ENCODE measurements at regions not wholly inside any gene's neighbourhood (a gene's known extent, or its start where the extent isn't known, plus 50 kb on each side); places are given as distances from the start of the nearest gene placed in this dataset.

DNA sequence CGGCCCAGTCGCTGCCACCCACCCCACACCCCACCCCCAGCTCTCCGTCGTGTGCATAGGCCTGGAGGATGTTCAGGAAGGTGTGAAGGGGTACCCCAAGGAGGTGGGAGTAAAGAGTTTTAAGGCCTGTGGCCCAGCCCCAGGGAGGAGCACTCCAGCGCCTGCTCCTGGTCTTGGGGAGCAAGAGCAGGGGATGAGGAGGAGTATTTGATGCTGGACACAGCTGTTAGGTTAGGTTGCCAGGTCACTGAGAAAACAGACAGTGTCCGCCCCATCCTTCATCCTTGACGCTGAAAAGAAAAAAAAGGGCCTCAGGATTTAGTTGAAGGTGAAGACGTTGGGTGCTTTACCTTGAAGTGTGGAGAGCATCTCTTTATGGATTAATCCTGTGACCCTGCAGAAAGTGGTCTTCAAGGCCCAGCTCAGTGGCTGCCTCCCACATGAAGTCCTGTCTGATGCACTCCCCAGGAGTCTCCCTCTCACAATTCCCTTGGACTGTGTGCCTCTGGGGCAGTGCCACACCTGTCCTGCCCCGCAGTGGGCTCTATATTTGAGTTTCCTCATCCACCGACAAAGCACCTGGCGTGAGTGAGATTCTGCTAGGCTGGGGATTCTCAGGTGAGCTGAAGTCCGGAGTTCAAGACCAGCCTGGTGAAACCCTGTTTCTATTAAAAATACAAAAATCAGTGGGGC lies 101.8 kb downstream of the SPRY4 start:
- TF ChIP-seq, protein P1, sequence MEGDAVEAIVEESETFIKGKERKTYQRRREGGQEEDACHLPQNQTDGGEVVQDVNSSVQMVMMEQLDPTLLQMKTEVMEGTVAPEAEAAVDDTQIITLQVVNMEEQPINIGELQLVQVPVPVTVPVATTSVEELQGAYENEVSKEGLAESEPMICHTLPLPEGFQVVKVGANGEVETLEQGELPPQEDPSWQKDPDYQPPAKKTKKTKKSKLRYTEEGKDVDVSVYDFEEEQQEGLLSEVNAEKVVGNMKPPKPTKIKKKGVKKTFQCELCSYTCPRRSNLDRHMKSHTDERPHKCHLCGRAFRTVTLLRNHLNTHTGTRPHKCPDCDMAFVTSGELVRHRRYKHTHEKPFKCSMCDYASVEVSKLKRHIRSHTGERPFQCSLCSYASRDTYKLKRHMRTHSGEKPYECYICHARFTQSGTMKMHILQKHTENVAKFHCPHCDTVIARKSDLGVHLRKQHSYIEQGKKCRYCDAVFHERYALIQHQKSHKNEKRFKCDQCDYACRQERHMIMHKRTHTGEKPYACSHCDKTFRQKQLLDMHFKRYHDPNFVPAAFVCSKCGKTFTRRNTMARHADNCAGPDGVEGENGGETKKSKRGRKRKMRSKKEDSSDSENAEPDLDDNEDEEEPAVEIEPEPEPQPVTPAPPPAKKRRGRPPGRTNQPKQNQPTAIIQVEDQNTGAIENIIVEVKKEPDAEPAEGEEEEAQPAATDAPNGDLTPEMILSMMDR (IDR thresholded peaks at IDR 0.05; ENCODE audit: insufficient read depth, low read length, severe bottlenecking): no peak
- FAIRE-seq (no peak), DNase-seq (ENCODE audit: low read depth) (no peak)
- H3K36me3 ChIP-seq (ENCODE audit: control insufficient read depth, insufficient read depth, low read length): no peaks in the 10 kb centered on the region
- peaks cover 24% of the 10 kb centered on the region for H3K27me3 ChIP-seq (ENCODE audit: control insufficient read depth, insufficient read depth, low read length)
- no peak overlapping the region for H3K4me3 ChIP-seq (ENCODE audit: low read depth, low read length)

DNA sequence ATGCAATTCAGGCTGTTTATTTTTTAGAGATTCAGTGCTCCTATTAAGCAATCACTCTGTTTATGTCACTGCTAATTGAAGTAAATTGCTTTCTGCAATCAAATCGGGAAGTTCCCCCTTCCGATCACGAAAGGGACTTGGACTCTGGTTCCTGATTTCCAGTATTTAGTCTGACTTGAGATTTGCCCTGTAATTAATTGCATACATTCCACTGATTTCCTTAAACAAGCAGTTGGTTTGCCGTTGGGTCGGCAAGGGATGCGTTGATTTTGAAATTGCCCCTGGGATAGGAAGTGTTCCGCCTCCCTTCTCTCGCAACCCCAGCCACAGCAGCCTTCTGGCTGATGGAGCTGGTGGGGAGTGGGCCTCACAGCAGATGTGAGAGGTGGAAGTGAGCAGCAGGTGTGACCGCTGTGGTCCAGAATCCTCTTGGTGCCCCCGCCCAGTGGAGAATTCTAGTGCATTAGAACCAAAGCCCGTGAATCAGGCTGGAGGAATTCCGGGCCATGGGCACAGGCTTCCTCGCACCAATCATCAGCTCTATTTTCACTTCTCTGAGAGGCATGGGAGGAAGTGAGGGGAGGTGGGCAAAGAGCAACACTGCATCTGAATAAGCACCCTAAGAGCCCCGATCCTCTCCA lies 102.5 kb downstream of the SPRY4 start:
- TF ChIP-seq, protein P1 (IDR thresholded peaks at IDR 0.05; ENCODE audit: insufficient read depth, low read length, severe bottlenecking): no peak
- FAIRE-seq (no peak), DNase-seq (ENCODE audit: low read depth) (no peak)
- no peak overlapping the region for H3K4me3 ChIP-seq (ENCODE audit: low read depth, low read length)
- H3K36me3 ChIP-seq (ENCODE audit: control insufficient read depth, insufficient read depth, low read length): no peaks in the 10 kb centered on the region
- peaks cover 24% of the 10 kb centered on the region for H3K27me3 ChIP-seq (ENCODE audit: control insufficient read depth, insufficient read depth, low read length)

DNA sequence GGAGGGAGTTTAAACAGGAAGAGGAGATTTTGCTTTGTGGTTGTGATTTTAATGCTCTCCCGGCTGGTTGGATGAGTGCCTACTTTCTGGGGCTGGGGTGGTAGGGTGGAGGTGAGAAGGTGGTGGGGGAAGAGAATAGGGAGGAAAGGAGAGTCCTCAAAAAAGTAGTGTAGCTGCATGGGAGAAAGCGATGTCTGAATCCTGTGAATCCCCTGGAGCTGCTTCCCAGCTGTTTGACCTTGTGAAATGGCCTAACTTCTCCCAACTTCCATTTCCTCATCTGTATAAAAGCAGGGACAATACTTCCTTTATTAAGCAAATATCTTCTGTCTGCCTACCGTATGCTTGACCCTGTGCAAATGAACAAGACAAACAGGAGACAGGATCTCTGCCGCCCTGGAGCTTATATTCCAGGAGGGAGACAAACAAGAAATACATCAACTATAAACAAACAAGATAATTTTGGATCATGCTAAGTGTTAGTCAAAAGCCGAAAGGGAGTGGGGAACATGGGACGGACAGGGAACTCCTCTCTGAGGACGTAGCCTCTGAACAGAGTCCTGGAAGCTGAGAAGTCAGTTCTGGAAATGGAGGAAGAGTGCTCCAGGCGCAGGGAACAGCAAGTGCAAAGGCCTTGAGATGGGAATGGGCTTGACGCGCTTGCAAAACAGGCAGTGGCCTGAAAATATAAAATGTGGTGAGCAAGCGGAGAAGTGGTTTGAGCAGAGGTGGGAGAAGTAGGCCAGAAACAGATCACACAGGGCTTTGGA lies 103.5 kb downstream of the SPRY4 start:
- DNase-seq (ENCODE audit: low read depth): no peak
- no peak for FAIRE-seq
- no peak overlapping the region for H3K4me3 ChIP-seq (ENCODE audit: low read depth, low read length)
- TF ChIP-seq, protein P1 (IDR thresholded peaks at IDR 0.05; ENCODE audit: insufficient read depth, low read length, severe bottlenecking): no peak
- H3K36me3 ChIP-seq (ENCODE audit: control insufficient read depth, insufficient read depth, low read length): no peaks in the 10 kb centered on the region
- peaks cover 21% of the 10 kb centered on the region for H3K27me3 ChIP-seq (ENCODE audit: control insufficient read depth, insufficient read depth, low read length)

GRCh38 chr5:142219146-142219545 lies 105.7 kb downstream of the SPRY4 start:
- Histone ChIP-seq H3K36me3 (ENCODE audit: control insufficient read depth, insufficient read depth, low read length) (no peaks in the 10 kb centered on the region), H3K27me3 (ENCODE audit: control insufficient read depth, insufficient read depth, low read length) (peaks cover 13% of the 10 kb centered on the region), H3K4me3 (ENCODE audit: low read depth, low read length) (no peak overlapping the region)
- FAIRE-seq (no peak), DNase-seq (ENCODE audit: low read depth) (peak; percentile 67)
- TF ChIP-seq, protein P1 (IDR thresholded peaks at IDR 0.05; ENCODE audit: insufficient read depth, low read length, severe bottlenecking): no peak

- TF ChIP-seq, protein P1 (IDR thresholded peaks at IDR 0.05; ENCODE audit: insufficient read depth, low read length, severe bottlenecking): no peak
- Histone ChIP-seq H3K36me3 (ENCODE audit: control insufficient read depth, insufficient read depth, low read length) (no peaks in the 10 kb centered on the region), H3K27me3 (ENCODE audit: control insufficient read depth, insufficient read depth, low read length) (peaks cover 10% of the 10 kb centered on the region), H3K4me3 (ENCODE audit: low read depth, low read length) (no peak overlapping the region)
- no peak for DNase-seq (ENCODE audit: low read depth)
- no peak for FAIRE-seq
These were observed 107.9 kb downstream of the SPRY4 start for GRCh38 chr5:142216931-142217330.

Data from bronchial epithelial cell (primary cell).